ENCODE measurements at regions not wholly inside any gene's neighbourhood (a gene's known extent, or its start where the extent isn't known, plus 50 kb on each side); places are given as distances from the start of the nearest gene placed in this dataset.

DNA sequence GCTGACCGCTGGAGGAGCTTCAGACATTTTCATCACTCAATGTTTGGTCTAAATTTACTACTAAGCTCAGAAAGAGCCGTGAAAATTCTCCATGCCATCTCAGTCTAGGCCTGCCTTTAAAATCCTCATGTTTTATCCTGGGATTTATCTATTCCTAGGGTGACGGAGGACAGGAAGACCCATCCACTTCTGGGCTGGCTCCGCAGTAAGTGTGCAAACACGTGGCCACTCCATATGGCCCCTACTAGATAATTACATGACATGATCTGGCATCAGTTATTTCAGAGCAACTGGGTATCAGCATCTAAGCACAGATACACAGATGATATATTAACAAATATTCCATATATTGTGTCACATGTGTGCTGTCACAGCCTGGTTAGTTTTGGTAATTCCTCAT is 77.8 kb upstream of the HS3ST4 start:
- dilution Hi-C loops (cut with MboI; ENCODE audit: extremely low pct_ligation_motif_present, low sequenced_read_pairs) = no loop called here
- H4K20me1 ChIP-seq (replicated peaks; ENCODE audit: control insufficient read depth, extremely low read depth, insufficient read depth, low read length) = no peaks in the 10 kb centered on the region
- no peak overlapping the region for H3K4me2 ChIP-seq (ENCODE audit: insufficient read depth, low read length)
- H3K4me3 ChIP-seq (replicated peaks in 1 of 3; ENCODE audit: insufficient read depth in 1 of 3, low read depth in 1 of 3, low read length in 3 of 3) = no peak overlapping the region
- ChIA-PET CTCF (interaction anchor here (0.5 kb wide), 1 partner anchor 1132 kb away, joined by 3 read pairs; no protein-coding TSS in a partner anchor), POLR2A (no interaction called here)
- FAIRE-seq (no peak), DNase-seq (ENCODE audit: low read depth, low spot score) (no peak)
- H3K27ac ChIP-seq (ENCODE audit: insufficient read depth, low read depth, low read length) = no peak overlapping the region
- no peaks in the 10 kb centered on the region for H3K9me3 ChIP-seq (replicated peaks; ENCODE audit: control insufficient read depth, insufficient read depth, low read length)
- intact Hi-C loops (cut with micrococcal nuclease) = no loop called here
- no peaks in the 10 kb centered on the region for H3K79me2 ChIP-seq (ENCODE audit: control insufficient read depth, insufficient read depth, low read length)
- TF ChIP-seq POLR2A (IDR thresholded peaks at IDR 0.05; ENCODE audit: low read depth, low read length) (no peak), GATA2 (IDR thresholded peaks at IDR 0.05; ENCODE audit: insufficient read depth, insufficient read length, low read depth, low read length) (no peak), MYC (IDR thresholded peaks at IDR 0.05; ENCODE audit: low read depth, low read length) (no peak), JUN (IDR thresholded peaks at IDR 0.05; ENCODE audit: borderline replicate concordance, insufficient read depth, insufficient read length, low read depth) (no peak), POLR2AphosphoS5 (IDR thresholded peaks at IDR 0.05; ENCODE audit: insufficient read depth, low read depth, low read length) (no peak), FOS (IDR thresholded peaks at IDR 0.05; ENCODE audit: borderline replicate concordance, insufficient read depth, low read length) (no peak), EZH2 (IDR thresholded peaks at IDR 0.05; ENCODE audit: borderline replicate concordance, low read depth, low read length, severe bottlenecking) (no peak)
- TF ChIP-seq, protein P1, sequence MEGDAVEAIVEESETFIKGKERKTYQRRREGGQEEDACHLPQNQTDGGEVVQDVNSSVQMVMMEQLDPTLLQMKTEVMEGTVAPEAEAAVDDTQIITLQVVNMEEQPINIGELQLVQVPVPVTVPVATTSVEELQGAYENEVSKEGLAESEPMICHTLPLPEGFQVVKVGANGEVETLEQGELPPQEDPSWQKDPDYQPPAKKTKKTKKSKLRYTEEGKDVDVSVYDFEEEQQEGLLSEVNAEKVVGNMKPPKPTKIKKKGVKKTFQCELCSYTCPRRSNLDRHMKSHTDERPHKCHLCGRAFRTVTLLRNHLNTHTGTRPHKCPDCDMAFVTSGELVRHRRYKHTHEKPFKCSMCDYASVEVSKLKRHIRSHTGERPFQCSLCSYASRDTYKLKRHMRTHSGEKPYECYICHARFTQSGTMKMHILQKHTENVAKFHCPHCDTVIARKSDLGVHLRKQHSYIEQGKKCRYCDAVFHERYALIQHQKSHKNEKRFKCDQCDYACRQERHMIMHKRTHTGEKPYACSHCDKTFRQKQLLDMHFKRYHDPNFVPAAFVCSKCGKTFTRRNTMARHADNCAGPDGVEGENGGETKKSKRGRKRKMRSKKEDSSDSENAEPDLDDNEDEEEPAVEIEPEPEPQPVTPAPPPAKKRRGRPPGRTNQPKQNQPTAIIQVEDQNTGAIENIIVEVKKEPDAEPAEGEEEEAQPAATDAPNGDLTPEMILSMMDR (IDR thresholded peaks at IDR 0.05; ENCODE audit: extremely low read depth in 1 of 2, insufficient read depth in 1 of 2, low read depth in 1 of 2, low read length in 2 of 2) = no peak
- TF ChIP-seq, protein P2, sequence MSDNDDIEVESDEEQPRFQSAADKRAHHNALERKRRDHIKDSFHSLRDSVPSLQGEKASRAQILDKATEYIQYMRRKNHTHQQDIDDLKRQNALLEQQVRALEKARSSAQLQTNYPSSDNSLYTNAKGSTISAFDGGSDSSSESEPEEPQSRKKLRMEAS (IDR thresholded peaks at IDR 0.05; ENCODE audit: insufficient read depth, insufficient read length) = no peak
- H3K27me3 ChIP-seq (ENCODE audit: control insufficient read depth in 2 of 2, insufficient read depth in 2 of 2, low read length in 2 of 2) = no peaks in the 10 kb centered on the region
- no peak overlapping the region for H3K9ac ChIP-seq (replicated peaks; ENCODE audit: extremely low read depth, insufficient read depth, low read length)
- no peaks in the 10 kb centered on the region for H3K9me1 ChIP-seq (replicated peaks; ENCODE audit: control insufficient read depth, extremely low read depth, insufficient read depth, low read length)
- no peak overlapping the region for H2AFZ ChIP-seq (ENCODE audit: low read depth, low read length)
- no TSS peak for BruUV-seq (replicated peaks)
- H3K4me1 ChIP-seq (ENCODE audit: control insufficient read depth, extremely low read depth, insufficient read depth, low read length) = no peaks in the 10 kb centered on the region
- no peaks in the 10 kb centered on the region for H3K36me3 ChIP-seq (ENCODE audit: control insufficient read depth in 2 of 2, extremely low read depth in 1 of 2, insufficient read depth in 2 of 2, low read length in 2 of 2)
